ENCODE measurements at regions not wholly inside any gene's neighbourhood (a gene's known extent, or its start where the extent isn't known, plus 50 kb on each side); places are given as distances from the start of the nearest gene placed in this dataset.
"Not testable (repeated sequence)": the region's sequence is repeated elsewhere in the genome, so short reads cannot be mapped to it uniquely, and the experiment has no call there.

DNA sequence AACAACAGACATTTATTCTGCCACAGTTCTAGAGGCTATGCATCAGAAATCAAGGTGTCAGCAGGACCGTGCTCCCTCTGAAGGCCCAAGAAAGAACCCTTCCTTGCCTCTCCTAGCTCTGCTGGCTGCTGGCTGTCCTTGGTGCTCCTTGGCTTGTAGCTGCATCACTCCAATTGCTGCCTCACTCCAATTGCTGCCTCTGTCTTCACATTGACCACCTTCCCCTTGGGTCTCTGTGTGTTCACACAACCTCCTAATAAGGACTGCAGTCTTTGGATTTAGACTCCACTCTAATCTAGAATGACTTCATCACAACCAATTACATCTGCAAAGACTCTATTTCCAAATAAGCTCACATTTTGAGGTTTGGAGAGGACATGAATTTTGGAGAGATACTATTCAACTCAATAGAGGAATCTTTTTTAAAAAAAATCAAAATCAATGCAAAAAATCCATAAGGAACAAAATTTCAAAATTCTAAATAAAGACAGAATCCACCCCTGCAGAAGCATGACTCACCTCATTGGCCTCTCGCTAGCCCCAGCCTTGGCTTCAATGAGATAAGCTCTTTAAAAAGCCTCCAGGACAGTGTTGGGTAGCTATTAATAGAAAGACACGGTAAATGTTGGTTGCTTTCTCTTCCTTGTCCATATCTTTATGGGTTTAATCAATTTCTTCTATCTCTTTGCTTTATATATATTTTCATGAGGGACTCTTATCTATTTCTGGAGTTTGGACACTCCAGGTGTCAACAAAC lies 267.6 kb upstream of the MGAT5 start:
- no peak for DNase-seq

DNA sequence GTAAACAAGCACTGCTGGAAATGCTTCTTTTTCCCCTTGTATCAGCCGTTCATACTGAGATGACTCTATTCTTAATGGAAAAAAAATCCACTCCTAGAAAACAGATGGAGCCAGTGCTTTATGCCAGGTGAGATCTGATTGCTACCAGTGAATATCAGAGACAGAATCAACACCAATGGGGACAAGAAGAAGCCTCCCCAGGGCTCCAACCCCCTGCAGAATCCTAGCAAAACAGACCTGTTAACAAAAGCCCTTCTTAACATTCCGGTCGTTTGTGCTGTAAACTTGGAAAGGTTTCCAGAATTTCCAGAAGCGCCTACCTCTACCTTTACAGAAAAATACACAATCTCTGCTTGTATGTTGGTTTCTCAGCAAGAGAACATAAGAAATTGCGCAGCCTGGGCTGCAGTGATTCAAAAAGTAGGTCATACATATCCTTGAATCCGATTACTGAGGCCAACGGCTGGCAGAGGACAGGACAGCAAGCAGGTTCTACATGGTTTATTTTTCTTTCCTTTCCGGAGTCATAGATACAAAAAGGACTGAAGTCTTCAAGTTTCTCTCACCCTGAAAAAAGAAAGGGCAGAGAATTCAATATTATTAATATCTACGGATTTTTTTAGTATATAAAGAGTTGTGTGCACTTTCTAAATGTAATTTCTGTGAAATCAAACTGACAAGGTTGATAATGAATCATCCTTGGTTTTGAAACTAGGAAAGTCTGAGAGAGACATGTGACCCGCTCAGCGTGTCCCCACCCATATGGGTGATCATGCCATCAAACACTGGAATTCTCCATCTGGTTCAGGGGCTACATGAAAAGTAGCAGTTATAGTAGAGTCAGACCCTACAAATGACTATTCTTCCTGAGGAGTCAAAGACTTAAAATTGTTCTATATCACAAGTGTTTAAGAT lies 266.7 kb upstream of the MGAT5 start:
- DNase-seq: no peak

DNA sequence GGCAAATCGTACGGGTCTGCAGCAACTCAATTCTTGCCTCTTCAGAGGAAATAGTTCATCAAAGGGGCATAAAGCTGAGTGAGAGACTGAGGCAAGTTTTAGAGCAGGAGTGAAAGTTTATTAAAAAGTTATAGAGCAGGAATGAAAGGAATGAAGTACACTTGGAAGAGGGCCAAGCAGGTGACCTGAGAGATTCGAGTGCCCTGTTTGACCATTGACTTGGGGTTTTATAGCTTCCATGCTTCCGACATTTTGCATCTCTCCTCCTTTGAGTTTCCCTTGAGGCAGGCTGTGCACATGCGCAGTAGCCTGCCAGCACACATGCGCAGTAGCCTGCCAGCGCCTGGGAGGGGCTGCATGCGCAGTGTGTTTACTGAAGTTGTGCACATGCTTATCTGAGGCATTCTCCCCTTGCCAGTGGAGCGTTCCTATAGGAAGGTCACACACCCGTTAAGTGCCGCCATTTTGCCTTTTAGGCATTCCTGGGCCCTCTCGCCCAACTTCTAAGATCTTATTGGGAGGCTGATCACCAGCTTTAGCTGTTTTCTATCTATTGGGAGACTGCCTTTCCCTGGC lies 265.5 kb upstream of the MGAT5 start:
- no peak for DNase-seq

GRCh38 chr2:133991606-133992168 lies 262.2 kb upstream of the MGAT5 start:
- no peak for DNase-seq

- no peak for DNase-seq
Observed at GRCh38 chr2:133992454-133992853, 261.4 kb upstream of the MGAT5 start.

DNA sequence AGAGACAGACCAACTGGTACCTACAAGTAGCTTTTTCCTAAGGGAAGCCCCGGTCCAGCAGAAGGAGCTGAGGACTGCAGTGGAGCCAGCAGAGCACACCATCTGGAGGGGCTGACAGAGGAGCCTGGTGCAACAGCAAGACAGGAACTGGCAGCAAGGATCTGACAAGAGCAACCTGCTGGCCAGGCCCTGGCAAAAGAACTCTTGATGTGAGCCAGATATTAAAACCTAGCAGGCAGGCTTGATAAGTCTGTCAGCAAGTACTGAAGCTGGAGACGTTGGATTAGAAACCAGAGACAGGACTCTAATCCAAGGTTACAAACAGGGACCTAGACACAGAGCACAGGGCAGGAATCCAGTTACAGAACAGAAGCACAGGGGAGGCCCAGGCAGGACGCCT lies 260.7 kb upstream of the MGAT5 start:
- no peak for DNase-seq

DNA sequence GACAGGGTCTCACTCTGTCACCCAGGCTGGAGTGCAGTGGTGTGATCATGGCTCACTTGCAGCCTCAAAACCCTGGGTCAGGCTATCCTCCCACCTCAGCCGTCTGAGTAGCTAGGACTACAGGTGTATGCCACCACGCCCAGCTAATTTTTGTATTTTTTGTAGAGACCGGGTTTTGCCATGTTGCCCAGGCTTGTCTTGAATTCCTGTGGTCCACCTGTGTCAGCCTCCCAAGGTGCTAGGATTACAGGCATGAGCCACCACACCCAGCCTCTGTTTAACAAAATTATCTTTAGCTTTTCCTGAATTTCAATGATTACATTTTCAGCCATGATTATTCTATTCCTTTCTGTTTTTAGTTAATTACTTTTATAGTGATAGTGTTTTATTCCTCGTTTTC lies 255.1 kb upstream of the MGAT5 start:
- not testable (repeated sequence) for DNase-seq

GRCh38 chr2:134002391-134002790 lies 251.5 kb upstream of the MGAT5 start:
- DNase-seq: no peak

GRCh38 chr2:134002921-134003320 lies 251.0 kb upstream of the MGAT5 start:
- DNase-seq: no peak

- no peak for DNase-seq
Observed at GRCh38 chr2:134004467-134004866, 249.4 kb upstream of the MGAT5 start.

DNA sequence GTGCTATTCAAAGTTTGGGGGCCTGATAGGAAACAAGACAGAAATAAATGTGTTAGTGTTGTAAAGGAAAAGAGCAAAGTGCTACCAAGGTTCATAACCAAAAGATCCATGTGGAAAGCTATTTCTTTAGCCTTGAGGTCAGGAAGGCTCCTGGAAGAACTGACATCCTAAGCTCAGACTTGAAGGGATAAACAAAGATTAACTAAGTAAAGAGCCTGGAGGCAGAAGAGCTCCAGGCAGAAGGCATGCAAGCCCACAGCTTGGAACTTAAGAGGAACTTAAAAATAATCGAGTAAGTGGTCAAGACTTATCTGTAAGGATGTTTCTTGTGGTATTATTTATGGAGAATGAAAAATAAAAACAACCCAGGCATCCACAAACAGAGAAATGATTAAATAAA lies 245.0 kb upstream of the MGAT5 start:
- no peak for DNase-seq

DNA sequence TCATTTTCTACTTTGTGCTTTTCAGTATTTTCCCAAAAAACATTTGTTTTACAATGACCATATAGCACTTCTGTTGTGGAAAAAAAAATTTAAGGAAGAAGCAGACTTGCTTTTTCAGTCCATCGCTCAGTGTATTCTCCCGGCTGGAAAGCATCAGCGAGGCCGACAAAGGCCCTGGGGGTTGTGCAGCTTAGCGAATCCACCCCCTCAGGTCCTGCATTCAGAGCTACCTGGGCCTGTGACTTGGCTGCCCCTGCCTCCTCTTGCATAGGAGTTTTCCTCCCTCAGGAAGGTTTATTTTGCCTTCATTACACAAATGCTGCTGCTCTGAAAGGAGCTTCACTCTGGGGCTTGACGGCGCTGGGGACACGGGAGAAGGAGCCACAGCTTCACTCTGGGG lies 244.4 kb upstream of the MGAT5 start:
- DNase-seq: no peak

GRCh38 chr2:134009906-134010305 lies 244.0 kb upstream of the MGAT5 start:
- DNase-seq: not testable (repeated sequence)

DNA sequence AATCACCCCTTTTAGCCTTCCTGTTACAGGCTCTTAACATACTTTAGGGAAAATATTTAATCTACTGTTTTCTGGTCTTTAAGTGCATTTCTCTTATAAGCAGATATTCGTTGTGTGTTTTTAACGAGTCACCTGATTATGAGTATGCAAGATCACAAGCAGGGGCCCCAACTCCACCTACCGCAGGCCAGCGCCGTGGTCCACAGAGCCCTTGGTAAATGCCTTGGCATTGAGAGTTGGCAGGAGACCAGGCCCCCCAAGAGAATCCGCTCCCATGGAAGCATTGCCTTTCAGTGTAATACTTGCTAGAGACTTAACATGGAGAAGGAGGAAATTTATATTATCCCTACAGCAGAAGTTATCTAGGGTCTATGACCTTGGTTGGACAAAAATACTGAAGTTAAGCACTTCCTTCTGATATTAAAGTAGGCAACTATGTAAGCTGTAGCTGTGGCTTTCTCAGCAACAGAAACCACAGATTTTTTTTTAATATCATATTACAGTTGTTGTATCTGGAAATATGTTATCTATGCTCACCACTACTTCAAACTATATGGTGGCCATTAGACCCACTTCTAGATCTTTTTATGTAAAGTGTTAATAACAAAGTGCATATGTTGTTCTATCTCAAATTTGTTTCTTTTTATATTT lies 241.8 kb upstream of the MGAT5 start:
- no peak for DNase-seq

GRCh38 chr2:134014196-134014960 lies 239.5 kb upstream of the MGAT5 start:
- no peak for DNase-seq

DNA sequence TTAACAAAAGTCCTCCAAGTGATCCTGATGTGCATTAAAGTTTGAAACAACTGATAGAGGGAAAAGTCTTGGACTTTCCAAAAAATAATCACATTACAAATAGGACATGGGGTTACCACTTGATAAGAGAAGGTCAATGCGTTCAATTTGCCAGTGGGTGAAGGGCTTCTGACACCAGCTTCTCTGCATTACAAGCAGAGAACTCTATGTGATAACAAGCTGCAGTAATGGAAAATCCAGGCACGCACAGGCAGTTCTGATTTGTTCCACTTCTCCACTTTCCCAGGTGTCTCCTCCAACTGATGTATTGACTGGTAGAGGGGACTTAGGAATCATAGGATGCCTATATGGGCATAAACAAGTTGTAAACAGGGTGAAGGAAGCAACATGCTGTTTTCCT lies 234.0 kb upstream of the MGAT5 start:
- DNase-seq: no peak

- DNase-seq: no peak
Observed at GRCh38 chr2:134020608-134021007, 233.3 kb upstream of the MGAT5 start.

DNA sequence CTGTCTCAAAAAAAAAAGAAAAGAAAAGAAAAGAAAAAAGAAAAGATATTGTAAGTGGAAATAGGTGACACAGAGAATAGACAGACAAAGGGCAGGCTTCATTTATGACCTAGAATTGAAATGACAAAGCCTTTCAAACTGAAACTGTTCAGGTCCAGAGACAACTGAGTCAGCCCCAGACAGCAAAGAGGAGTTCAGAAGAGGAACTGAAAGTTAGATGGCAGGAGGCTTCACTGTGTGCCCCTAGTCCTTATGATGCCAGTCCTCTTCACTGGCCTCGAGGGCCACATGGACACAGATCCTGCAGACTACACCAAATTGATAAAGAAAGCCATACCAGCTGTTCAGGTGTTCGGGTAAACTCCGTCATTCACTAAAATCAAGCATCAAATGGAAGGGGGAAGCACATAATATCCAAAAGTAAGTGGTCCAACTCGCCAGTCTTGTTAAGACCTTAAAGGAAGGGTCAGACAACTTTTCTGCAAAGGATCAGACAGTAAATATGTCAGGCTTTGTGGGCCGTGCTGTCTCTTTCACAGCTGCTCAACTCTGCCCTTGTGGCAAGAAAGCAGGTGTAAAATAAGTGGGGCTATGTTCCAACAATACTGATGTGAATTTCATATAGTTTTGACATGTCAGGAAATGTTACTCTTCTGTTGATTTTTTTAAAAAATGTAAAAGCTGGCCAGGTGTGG lies 231.9 kb upstream of the MGAT5 start:
- DNase-seq: no peak

GRCh38 chr2:134023854-134024253 lies 230.0 kb upstream of the MGAT5 start:
- no peak for DNase-seq

DNA sequence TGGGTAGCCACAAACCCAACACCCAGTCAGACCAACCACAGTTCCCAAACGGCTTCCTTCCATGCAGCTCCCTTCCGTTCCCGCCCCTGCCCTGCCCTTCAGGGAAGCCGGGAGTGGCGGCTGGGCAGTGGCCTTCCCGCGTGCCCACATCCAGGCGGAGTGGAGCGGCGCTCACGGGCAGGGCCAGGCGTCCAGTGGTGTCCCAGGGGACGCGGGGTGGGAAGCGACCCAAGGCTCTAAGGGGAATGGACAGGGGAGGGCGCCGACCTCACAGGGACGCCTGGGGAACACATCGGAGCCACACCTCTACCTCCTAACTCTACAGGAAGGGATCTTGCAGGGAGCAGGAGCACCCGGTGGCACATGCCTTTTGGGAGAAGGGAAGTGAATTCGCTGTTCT lies 225.9 kb upstream of the MGAT5 start:
- no peak for DNase-seq

DNA sequence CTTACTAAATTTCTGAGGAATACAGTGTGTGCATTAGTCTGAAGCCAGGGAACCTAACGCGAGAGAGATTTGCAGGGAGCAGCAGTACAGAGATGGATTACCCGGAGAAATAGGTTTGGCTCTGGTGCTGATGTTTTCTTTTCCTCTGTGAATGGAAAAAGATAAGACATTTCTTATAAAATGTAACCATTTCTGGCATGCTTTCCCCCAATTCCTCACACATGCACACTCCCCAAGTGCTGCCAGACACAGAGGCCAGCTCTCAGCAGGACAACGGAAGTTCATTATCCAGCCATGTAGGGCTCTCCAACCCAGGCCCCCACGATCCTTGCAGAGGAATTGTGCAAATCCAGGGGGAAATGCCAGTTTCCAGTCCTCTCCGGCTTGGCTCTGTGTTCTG lies 224.5 kb upstream of the MGAT5 start:
- DNase-seq: no peak

DNA sequence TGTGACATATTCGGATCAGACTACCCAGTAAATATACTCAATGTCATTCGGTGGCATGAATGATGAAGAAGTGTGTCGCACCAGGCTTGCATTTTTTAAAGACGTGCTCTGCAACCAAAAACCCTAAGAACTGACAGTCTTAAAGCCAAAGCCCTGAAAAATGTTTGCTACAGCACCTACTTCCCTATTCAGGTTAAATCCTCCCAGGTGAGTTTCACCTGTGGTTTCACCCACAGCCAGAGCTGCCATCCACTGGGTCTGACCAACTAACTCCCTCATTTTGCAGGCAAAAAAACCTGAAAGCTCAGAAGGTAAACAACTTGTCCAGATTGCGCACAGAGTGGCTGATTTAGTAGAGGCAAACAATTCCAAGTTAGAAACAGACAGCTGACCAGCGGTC lies 222.3 kb upstream of the MGAT5 start:
- no peak for DNase-seq
